H1 (cell line): ENCODE measurements at regions not wholly inside any gene's neighbourhood (a gene's known extent, or its start where the extent isn't known, plus 50 kb on each side); places are given as distances from the start of the nearest gene placed in this dataset.

Experiments
- CTCF ChIA-PET: fragments of 300-600 bp; sonication (Branson Sonifier 250); formaldehyde crosslinking; loops from one replicate; lab custom pipeline; 2021; ENCODE audit not compliant: partially characterized antibody; lab: Charles Lee
- POLR2A ChIA-PET: fragments of 300-600 bp; sonication (Branson Sonifier 250); formaldehyde crosslinking; loops from one replicate; lab custom pipeline; 2021; ENCODE audit warnings: inconsistent platforms; ENCODE audit not compliant: partially characterized antibody; lab: Charles Lee
- DNase-seq, 2 experiments: peaks; one replicate each; pipeline versions ENCODE4 v3.0.0 to v3.0.0-alpha.2; 2010 to 2022; ENCODE audit warnings: low spot score in 2 of 2, low read depth in 1 of 2, mixed read lengths in 1 of 2
- FAIRE-seq: peaks from 2 replicates; lab custom pipeline; 2011; peaks lifted over from hg19 to GRCh38; lab: Jason Lieb, UNC
- H2AFZ ChIP-seq: 2 replicates; pipeline ENCODE4 v1.8.1; 2012; ENCODE audit warnings: low read length, inconsistent platforms
- H2AK5ac ChIP-seq: 2 replicates; pipeline ENCODE4 v1.6.1; 2013; ENCODE audit warnings: low read depth, low read length
- H2BK120ac ChIP-seq: replicated peaks from 2 replicates; pipeline ENCODE3; 2013; ENCODE audit warnings: low read depth, low read length, inconsistent platforms
- H2BK12ac ChIP-seq: 2 replicates; pipeline ENCODE4 v1.6.1; 2013; ENCODE audit warnings: low read depth, low read length
- H2BK15ac ChIP-seq: 2 replicates; pipeline ENCODE4 v1.6.1; 2013; ENCODE audit warnings: low read length
- H2BK20ac ChIP-seq: 2 replicates; pipeline ENCODE4 v1.6.1; 2013; ENCODE audit warnings: low read length
- H2BK5ac ChIP-seq: 2 replicates; pipeline ENCODE4 v1.6.1; 2013; ENCODE audit warnings: low read depth, low read length
- H3K14ac ChIP-seq: 2 replicates; pipeline ENCODE4 v1.6.1; 2013; ENCODE audit warnings: inconsistent platforms; ENCODE audit not compliant: insufficient read length
- H3K18ac ChIP-seq: 2 replicates; pipeline ENCODE4 v1.6.1; 2013; ENCODE audit warnings: low read length; ENCODE audit errors: extremely low read depth
- H3K23ac ChIP-seq: 2 replicates; pipeline ENCODE4 v1.6.1; 2013; ENCODE audit warnings: inconsistent platforms; ENCODE audit not compliant: insufficient read length
- H3K23me2 ChIP-seq: 2 replicates; pipeline ENCODE4 v1.6.1; 2013; ENCODE audit warnings: low read depth, low read length
- H3K27ac ChIP-seq: 2 replicates; pipeline ENCODE4 v1.6.1; 2011; ENCODE audit warnings: low read depth, low read length, inconsistent platforms
- H3K27me3 ChIP-seq, 4 experiments: replicated peaks in 1 of 4; 1 replicate in 1 of 4; 2 replicates in 3 of 4; pipeline versions ENCODE4 v1.6.1 to v1.8.1; 2011 to 2013; ENCODE audit warnings: low read length in 3 of 4, mild to moderate bottlenecking in 3 of 4, inconsistent platforms in 2 of 4, mixed read lengths in 2 of 4, moderate library complexity in 1 of 4; ENCODE audit not compliant: control insufficient read depth in 3 of 4, insufficient read depth in 3 of 4; ENCODE audit errors: extremely low read depth in 1 of 4
- H3K36me3 ChIP-seq, 4 experiments: 2 replicates each; pipeline versions ENCODE4 v1.6.1 to v1.8.1; 2011 to 2013; ENCODE audit warnings: mild to moderate bottlenecking in 4 of 4, low read length in 3 of 4, moderate library complexity in 2 of 4, control low read depth in 1 of 4, inconsistent platforms in 1 of 4; ENCODE audit not compliant: insufficient read depth in 4 of 4, control insufficient read depth in 2 of 4
- H3K4ac ChIP-seq: replicated peaks from 2 replicates; pipeline ENCODE3; 2013; ENCODE audit warnings: low read length, low read depth, mixed read lengths, inconsistent platforms; ENCODE audit not compliant: insufficient read length
- H3K4me1 ChIP-seq, 4 experiments: replicated peaks in 1 of 4; 1 replicate in 1 of 4; 2 replicates in 3 of 4; pipeline versions ENCODE4 v1.6.1 to v1.8.1; 2011 to 2013; ENCODE audit warnings: low read length in 3 of 4, inconsistent platforms in 2 of 4, mixed read lengths in 1 of 4; ENCODE audit not compliant: insufficient read depth in 4 of 4, control insufficient read depth in 3 of 4
- H3K4me2 ChIP-seq, 2 experiments: 2 replicates each; pipeline versions ENCODE4 v1.6.1 to v1.8.1; 2011 to 2013; ENCODE audit warnings: low read depth in 2 of 2, low read length in 2 of 2, control low read depth in 1 of 2, inconsistent platforms in 1 of 2, mild to moderate bottlenecking in 1 of 2; ENCODE audit not compliant: insufficient read depth in 1 of 2
- H3K4me3 ChIP-seq, 4 experiments: fragments of 200-600, 300-600 bp in 1 of 4; sonication (generic), shearing (Covaris generic), sonication (Bioruptor Twin) in 1 of 4; 2 replicates each; pipeline versions ENCODE4 v1.5.1 to v1.8.1; 2011 to 2016; ENCODE audit warnings: low read length in 4 of 4, low read depth in 3 of 4, control low read depth in 2 of 4, inconsistent platforms in 2 of 4, mild to moderate bottlenecking in 2 of 4, mixed read lengths in 1 of 4, moderate library complexity in 1 of 4; ENCODE audit not compliant: insufficient read depth in 2 of 4; ENCODE audit errors: extremely low read depth in 1 of 4
- H3K56ac ChIP-seq: replicated peaks from 2 replicates; pipeline ENCODE3; 2013; ENCODE audit warnings: low read depth, mild to moderate bottlenecking, mixed read lengths, low read length, inconsistent platforms; ENCODE audit not compliant: insufficient read length
- H3K79me1 ChIP-seq: 2 replicates; pipeline ENCODE4 v1.6.1; 2013; ENCODE audit warnings: low read depth, low read length, control low read depth
- H3K79me2 ChIP-seq, 2 experiments: 2 replicates each; pipeline versions ENCODE4 v1.6.1 to v1.8.1; 2012 to 2013; ENCODE audit warnings: low read length in 2 of 2, mild to moderate bottlenecking in 2 of 2, inconsistent platforms in 1 of 2; ENCODE audit not compliant: insufficient read depth in 2 of 2, control insufficient read depth in 1 of 2
- H3K9ac ChIP-seq, 4 experiments: replicated peaks in 1 of 4; 1 replicate in 1 of 4; 2 replicates in 3 of 4; pipeline versions ENCODE4 v1.6.1 to v1.8.1; 2011 to 2013; ENCODE audit warnings: low read depth in 3 of 4, low read length in 3 of 4, control low read depth in 2 of 4, mild to moderate bottlenecking in 2 of 4, moderate library complexity in 2 of 4, inconsistent platforms in 1 of 4; ENCODE audit errors: extremely low read depth in 1 of 4
- H3K9me3 ChIP-seq, 2 experiments: 2 replicates each; pipeline versions ENCODE4 v1.6.1 to v1.8.1; 2012 to 2013; ENCODE audit warnings: mild to moderate bottlenecking in 2 of 2, moderate library complexity in 2 of 2, control low read depth in 1 of 2, inconsistent platforms in 1 of 2, low read depth in 1 of 2, low read length in 1 of 2, mixed read lengths in 1 of 2; ENCODE audit not compliant: insufficient read depth in 2 of 2
- H4K20me1 ChIP-seq, 2 experiments: replicated peaks in 1 of 2; 2 replicates each; pipeline versions ENCODE3 to v1.8.1; 2011 to 2013; ENCODE audit warnings: inconsistent platforms in 2 of 2, low read length in 2 of 2, mild to moderate bottlenecking in 1 of 2; ENCODE audit not compliant: insufficient read depth in 2 of 2, control insufficient read depth in 1 of 2
- H4K5ac ChIP-seq: 2 replicates; pipeline ENCODE4 v1.6.1; 2013; ENCODE audit warnings: low read length, low read depth, mixed read lengths, inconsistent platforms; ENCODE audit not compliant: insufficient read length
- H4K8ac ChIP-seq: 2 replicates; pipeline ENCODE4 v1.8.0; 2013; ENCODE audit warnings: mild to moderate bottlenecking, moderate library complexity, low read length, inconsistent platforms; ENCODE audit not compliant: insufficient read depth; ENCODE audit errors: extremely low read depth
- H4K91ac ChIP-seq: replicated peaks from 2 replicates; pipeline ENCODE3; 2013; ENCODE audit warnings: low read length, mixed read lengths, inconsistent platforms; ENCODE audit not compliant: insufficient read length
- ASH2L ChIP-seq: fragments of 200-600, 300-600 bp; sonication (generic); IDR thresholded peaks from one replicate; pipeline ENCODE4 v1.7.1; 2017; ENCODE audit warnings: low read length
- BRCA1 ChIP-seq: IDR thresholded peaks from 2 replicates; pipeline ENCODE4 v1.6.1; 2012; ENCODE audit warnings: low read depth, low read length, improper control_type of control experiment
- CEBPB ChIP-seq: IDR thresholded peaks from 2 replicates; pipeline ENCODE4 v1.6.1; 2012; ENCODE audit warnings: low read depth, low read length
- CHD2 ChIP-seq: IDR thresholded peaks from 2 replicates; pipeline ENCODE4 v1.6.1; 2012; ENCODE audit warnings: low read length, improper control_type of control experiment
- FOSL1 ChIP-seq: IDR thresholded peaks from 2 replicates; pipeline ENCODE4 v1.6.1; 2011; ENCODE audit warnings: mild to moderate bottlenecking, low read depth, low read length, moderate library complexity; ENCODE audit not compliant: insufficient read depth
- HDAC2 ChIP-seq, 2 experiments: fragments of 300-600 bp in 1 of 2; sonication (generic) in 1 of 2; IDR thresholded peaks; 2 replicates each; pipeline ENCODE4 v1.6.1; 2011 to 2012; ENCODE audit warnings: low read depth in 2 of 2, low read length in 2 of 2, mild to moderate bottlenecking in 2 of 2, moderate library complexity in 2 of 2, borderline replicate concordance in 1 of 2, inconsistent platforms in 1 of 2
- KDM5A ChIP-seq: fragments of 200-600 bp; IDR thresholded peaks from 2 replicates; pipeline ENCODE4 v1.7.1; 2012; ENCODE audit warnings: mild to moderate bottlenecking, low read length, inconsistent platforms, mixed read lengths
- POLR2AphosphoS5 ChIP-seq: IDR thresholded peaks from 2 replicates; pipeline ENCODE4 v1.6.1; 2011; ENCODE audit warnings: low read depth, low read length
- RNF2 ChIP-seq: fragments of 200-900, 300-1000 bp; sonication (generic); IDR thresholded peaks from 2 replicates; pipeline ENCODE4 v1.7.1; 2016; ENCODE audit warnings: borderline replicate concordance, low read depth, mild to moderate bottlenecking, antibody characterized with exemption, low read length; ENCODE audit not compliant: poor library complexity, severe bottlenecking; ENCODE audit errors: missing control alignments
- RXRA ChIP-seq: IDR thresholded peaks from 2 replicates; pipeline ENCODE4 v1.6.1; 2011; ENCODE audit warnings: low read depth, mild to moderate bottlenecking, low read length, moderate library complexity; ENCODE audit not compliant: insufficient read depth
- SUZ12 ChIP-seq: fragments of 200-600 bp; sonication (generic); IDR thresholded peaks from 2 replicates; pipeline ENCODE4 v1.6.1; 2012; ENCODE audit warnings: mild to moderate bottlenecking, inconsistent platforms, low read length, moderate library complexity, mixed read lengths
- TAF7 ChIP-seq: optimal IDR thresholded peaks from 2 replicates; pipeline ENCODE3; 2011; ENCODE audit warnings: low read depth, mild to moderate bottlenecking, inconsistent platforms, low read length, moderate library complexity, borderline replicate concordance
- YY1 ChIP-seq: IDR thresholded peaks from 2 replicates; pipeline ENCODE4 v1.6.1; 2011; ENCODE audit warnings: low read depth, mild to moderate bottlenecking, low read length
- WGBS, 2 experiments: shearing (Covaris generic) in 1 of 2; methylation state at CpG; one replicate each; pipeline versions ENCODE4 v1.1.6 to v1.1.7; 2013 to 2015; ENCODE audit warnings: low lambda C conversion rate in 2 of 2, mixed read lengths in 2 of 2, inconsistent platforms in 1 of 2, low coverage in 1 of 2, missing lambda C conversion rate in 1 of 2; ENCODE audit not compliant: insufficient replicate concordance in 2 of 2, insufficient coverage in 1 of 2, insufficient read length in 1 of 2; ENCODE audit errors: extremely low coverage in 1 of 2, missing lambda C conversion rate in 1 of 2; 5-methylcytosine and 5-hydroxymethylcytosine counted together
- TF ChIP-seq, protein P1 (sequence below): IDR thresholded peaks from 2 replicates; pipeline ENCODE4 v1.6.1; 2011; ENCODE audit warnings: low read length, improper control_type of control experiment

DNA sequence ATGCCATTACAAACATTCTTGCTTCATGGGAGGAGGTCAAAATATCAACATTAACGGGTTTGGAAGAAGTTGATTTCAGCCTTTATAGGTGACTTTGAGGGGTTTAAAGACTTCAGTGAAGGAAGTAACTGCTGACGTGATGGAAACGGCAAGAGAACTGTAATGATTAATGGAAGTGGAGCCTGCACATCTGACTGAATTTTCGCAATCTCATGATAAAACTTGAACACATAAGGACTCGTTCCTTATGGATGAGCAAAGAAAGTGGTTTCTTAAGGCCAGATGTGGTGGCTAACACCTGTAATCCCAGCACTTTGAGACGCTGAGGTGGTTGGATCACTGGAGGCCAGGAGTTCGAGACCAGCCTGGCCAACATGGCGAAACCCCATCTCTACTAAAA lies 226.1 kb downstream of the BCAS1 start:
- DNase-seq (no peak), FAIRE-seq (no peak)
- no peak overlapping the region for H3K27ac ChIP-seq
- ChIA-PET POLR2A (no interaction called here), CTCF (no interaction called here)
- no peak overlapping the region for H4K5ac ChIP-seq
- H3K56ac ChIP-seq = no peak overlapping the region
- H2BK20ac ChIP-seq = no peak overlapping the region
- no peak overlapping the region for H3K4me2 ChIP-seq
- H4K91ac ChIP-seq = no peak overlapping the region
- 93% methylated on average over 8 of the region's 8 CpGs; no CpG with 5 or more reads in 1 of the 2 experiments for WGBS, 2 experiments
- no peak overlapping the region for H2BK120ac ChIP-seq
- no peaks in the 10 kb centered on the region for H4K20me1 ChIP-seq
- H2AK5ac ChIP-seq = no peak overlapping the region
- no peaks in the 10 kb centered on the region for H3K27me3 ChIP-seq
- no peaks in the 10 kb centered on the region for H3K79me2 ChIP-seq
- no peaks in the 10 kb centered on the region for H3K9me3 ChIP-seq
- no peak overlapping the region for H3K23ac ChIP-seq
- no peak overlapping the region for H4K8ac ChIP-seq
- H2BK12ac ChIP-seq = no peak overlapping the region
- H3K4ac ChIP-seq = no peak overlapping the region
- H3K79me1 ChIP-seq = no peaks in the 10 kb centered on the region
- no peak overlapping the region for H3K18ac ChIP-seq
- no peak overlapping the region for H2BK5ac ChIP-seq
- no peaks in the 10 kb centered on the region for H3K36me3 ChIP-seq
- H3K14ac ChIP-seq = no peak overlapping the region
- no peaks in the 10 kb centered on the region for H3K23me2 ChIP-seq
- no peak overlapping the region for H2AFZ ChIP-seq
- no peak overlapping the region for H3K9ac ChIP-seq
- no peak overlapping the region for H2BK15ac ChIP-seq
- H3K4me3 ChIP-seq = no peak overlapping the region
- H3K4me1 ChIP-seq = peaks cover 0 to 3% (median 1%) of the 10 kb centered on the region in 4 experiments; a peak in 2 of 7 replicates
- TF ChIP-seq CHD2 = no peak
- TF ChIP-seq SUZ12 = no peak
- no peak for TF ChIP-seq POLR2AphosphoS5
- no peak for TF ChIP-seq FOSL1
- TF ChIP-seq RXRA = no peak
- no peak for TF ChIP-seq RNF2
- TF ChIP-seq, protein P1, sequence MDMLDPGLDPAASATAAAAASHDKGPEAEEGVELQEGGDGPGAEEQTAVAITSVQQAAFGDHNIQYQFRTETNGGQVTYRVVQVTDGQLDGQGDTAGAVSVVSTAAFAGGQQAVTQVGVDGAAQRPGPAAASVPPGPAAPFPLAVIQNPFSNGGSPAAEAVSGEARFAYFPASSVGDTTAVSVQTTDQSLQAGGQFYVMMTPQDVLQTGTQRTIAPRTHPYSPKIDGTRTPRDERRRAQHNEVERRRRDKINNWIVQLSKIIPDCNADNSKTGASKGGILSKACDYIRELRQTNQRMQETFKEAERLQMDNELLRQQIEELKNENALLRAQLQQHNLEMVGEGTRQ = no peak
- no peak for TF ChIP-seq TAF7
- TF ChIP-seq BRCA1 = no peak
- no peak for TF ChIP-seq CEBPB
- no peak for TF ChIP-seq ASH2L
- no peak for TF ChIP-seq YY1
- no peak for TF ChIP-seq KDM5A
- no peak for TF ChIP-seq HDAC2 (IDR thresholded peaks at IDR 0.05; ENCODE audit: borderline replicate concordance in 1 of 2, low read depth in 2 of 2, low read length in 2 of 2)
